GM19035 (cell line): ENCODE measurements at regions not wholly inside any gene's neighbourhood (a gene's known extent, or its start where the extent isn't known, plus 50 kb on each side); places are given as distances from the start of the nearest gene placed in this dataset.
"Not testable (repeated sequence)": the region's sequence is repeated elsewhere in the genome, so short reads cannot be mapped to it uniquely, and the experiment has no call there.

Experiments
- ATAC-seq: cut with Tn5 transposase; IDR thresholded peaks from one replicate; pipeline ENCODE4 v1.9.1; 2021; ENCODE audit not compliant: unreplicated experiment

GRCh38 chr1:242826701-242827336 is 302.3 kb upstream of the PLD5 start:
- no peak for ATAC-seq

GRCh38 chr1:242824435-242824834 is 299.9 kb upstream of the PLD5 start:
- ATAC-seq = no peak

GRCh38 chr1:242813490-242814091 is 289.1 kb upstream of the PLD5 start:
- ATAC-seq = peak; percentile 77

- no peak for ATAC-seq
Observed at GRCh38 chr1:242811092-242811840, 286.8 kb upstream of the PLD5 start.

- no peak for ATAC-seq
Observed at GRCh38 chr1:242806324-242806723, 281.8 kb upstream of the PLD5 start.

- not testable (repeated sequence) for ATAC-seq
Observed at GRCh38 chr1:242805360-242805759, 280.9 kb upstream of the PLD5 start.

- ATAC-seq = no peak
Observed at GRCh38 chr1:242802973-242803372, 278.5 kb upstream of the PLD5 start.

- ATAC-seq = no peak
Observed at GRCh38 chr1:242800521-242800920, 276.0 kb upstream of the PLD5 start.

GRCh38 chr1:242797856-242798255 is 273.4 kb upstream of the PLD5 start:
- no peak for ATAC-seq

- peak; percentile 73 for ATAC-seq
Observed at GRCh38 chr1:242788771-242789170, 264.3 kb upstream of the PLD5 start.

- ATAC-seq = no peak
Observed at GRCh38 chr1:242787968-242788367, 263.5 kb upstream of the PLD5 start.

GRCh38 chr1:242784807-242785206 is 260.3 kb upstream of the PLD5 start:
- ATAC-seq = no peak

- ATAC-seq = peak; percentile 47
Observed at GRCh38 chr1:242784084-242784483, 259.6 kb upstream of the PLD5 start.

GRCh38 chr1:242774256-242774655 is 249.8 kb upstream of the PLD5 start:
- ATAC-seq = no peak

- no peak for ATAC-seq
Observed at GRCh38 chr1:242770366-242770765, 245.9 kb upstream of the PLD5 start.

GRCh38 chr1:242764161-242764560 is 239.7 kb upstream of the PLD5 start:
- no peak for ATAC-seq

GRCh38 chr1:242761556-242761955 is 237.1 kb upstream of the PLD5 start:
- ATAC-seq = no peak

- ATAC-seq = no peak
Observed at GRCh38 chr1:242754926-242755325, 230.4 kb upstream of the PLD5 start.

GRCh38 chr1:242754125-242754524 is 229.6 kb upstream of the PLD5 start:
- no peak for ATAC-seq

GRCh38 chr1:242747233-242747632 is 222.7 kb upstream of the PLD5 start:
- ATAC-seq = no peak

- no peak for ATAC-seq
Observed at GRCh38 chr1:242745079-242745478, 220.6 kb upstream of the PLD5 start.
